HEK293T (cell line): ENCODE measurements at regions not wholly inside any gene's neighbourhood (a gene's known extent, or its start where the extent isn't known, plus 50 kb on each side); places are given as distances from the start of the nearest gene placed in this dataset.
"Not testable (repeated sequence)": the region's sequence is repeated elsewhere in the genome, so short reads cannot be mapped to it uniquely, and the experiment has no call there.

ENCODE experiments used
- ELF4 ChIP-seq: fragments of 450-650 bp; IDR thresholded peaks from 2 replicates; pipeline ENCODE4 v1.6.1; 2017; ENCODE audit warnings: antibody characterized with exemption
- FOXA1 ChIP-seq: fragments of 450-650 bp; IDR thresholded peaks from 2 replicates; pipeline ENCODE4 v1.6.1; 2016; ENCODE audit warnings: mild to moderate bottlenecking
- FOXK2 ChIP-seq: fragments of 450-650 bp; IDR thresholded peaks from 2 replicates; pipeline ENCODE4 v1.6.1; 2016; ENCODE audit warnings: mild to moderate bottlenecking
- L3MBTL2 ChIP-seq: fragments of 450-650 bp; conservative IDR thresholded peaks from 2 replicates; pipeline ENCODE4 v1.6.1; 2016; ENCODE audit warnings: mild to moderate bottlenecking
- LEF1 ChIP-seq: fragments of 450-650 bp; IDR thresholded peaks from 2 replicates; pipeline ENCODE4 v1.6.1; 2017; ENCODE audit warnings: mild to moderate bottlenecking, borderline replicate concordance
- SUZ12 ChIP-seq: fragments of 450-650 bp; IDR thresholded peaks from 2 replicates; pipeline ENCODE4 v1.6.1; 2016; ENCODE audit warnings: mild to moderate bottlenecking

DNA sequence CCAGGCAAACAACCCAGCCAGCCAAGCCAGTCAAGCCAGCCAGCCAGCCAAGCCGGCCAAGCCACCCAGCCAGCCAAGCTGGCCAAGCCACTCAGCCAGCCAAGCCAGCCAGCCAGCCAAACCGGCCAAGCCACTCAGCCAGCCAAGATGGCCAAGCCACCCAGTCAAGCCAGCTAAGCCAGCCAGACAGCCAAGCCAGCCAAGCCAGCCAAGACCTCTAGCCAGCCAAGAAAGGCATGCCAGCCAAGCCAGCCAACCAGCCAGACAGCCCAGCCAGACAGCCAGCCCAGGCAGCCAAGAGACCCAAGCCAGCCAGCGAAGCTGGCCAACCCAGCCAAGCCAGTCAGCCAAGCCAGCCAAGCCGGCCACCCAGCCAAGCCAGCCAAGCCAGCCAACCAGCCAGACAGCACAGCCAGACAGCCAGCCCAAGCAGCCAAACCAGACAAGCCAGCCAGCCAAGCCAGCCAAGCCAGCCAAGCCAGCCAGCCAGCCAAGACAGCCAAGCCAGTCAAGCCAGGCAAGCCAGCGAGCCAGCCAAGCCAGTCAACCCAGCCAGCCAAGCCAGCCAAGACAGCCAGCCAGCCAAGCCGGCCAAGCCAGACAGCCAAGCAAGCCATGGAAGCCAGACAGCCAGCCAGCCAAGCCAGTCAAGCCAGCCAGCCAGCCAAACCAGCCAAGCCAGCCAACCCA, 1598.0 kb downstream of the RPIA start:
- not testable (repeated sequence) for TF ChIP-seq FOXA1, SUZ12, LEF1, L3MBTL2, FOXK2, ELF4
